C4-2B (cell line): ENCODE measurements at regions not wholly inside any gene's neighbourhood (a gene's known extent, or its start where the extent isn't known, plus 50 kb on each side); places are given as distances from the start of the nearest gene placed in this dataset.

Source experiments
- H3K27ac ChIP-seq: fragments of 450-650 bp; 2 replicates; pipeline ENCODE4 v1.5.1; 2017
- CTCF ChIP-seq: fragments of 450-650 bp; conservative IDR thresholded peaks from 2 replicates; pipeline ENCODE4 v1.5.1; 2017; ENCODE audit warnings: mild to moderate bottlenecking
- ZFX ChIP-seq: fragments of 450-650 bp; IDR thresholded peaks from 2 replicates; pipeline ENCODE4 v1.6.1; 2017

DNA sequence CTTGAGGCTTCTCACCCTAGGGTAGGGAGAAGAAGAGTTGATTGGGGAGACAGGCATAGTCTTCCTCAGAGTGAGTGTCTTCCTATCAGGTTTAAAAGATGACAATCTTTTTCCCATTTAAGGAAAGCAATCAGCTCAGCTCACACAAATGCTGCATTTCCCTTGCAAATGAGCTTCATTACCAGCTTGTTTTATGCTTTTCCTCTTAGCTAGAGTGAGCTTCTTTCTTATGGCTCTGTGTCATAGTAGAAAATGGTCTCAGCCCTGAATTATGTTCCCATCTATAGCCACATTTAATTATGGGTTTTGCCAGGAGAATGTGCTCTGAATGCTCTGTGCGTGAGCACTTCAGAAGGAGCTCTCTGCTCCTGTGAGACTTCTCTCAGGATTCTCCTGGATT is 112.8 kb upstream of the NCK2 start:
- no peak for TF ChIP-seq ZFX
- TF ChIP-seq CTCF = no peak
- no peak overlapping the region for H3K27ac ChIP-seq

DNA sequence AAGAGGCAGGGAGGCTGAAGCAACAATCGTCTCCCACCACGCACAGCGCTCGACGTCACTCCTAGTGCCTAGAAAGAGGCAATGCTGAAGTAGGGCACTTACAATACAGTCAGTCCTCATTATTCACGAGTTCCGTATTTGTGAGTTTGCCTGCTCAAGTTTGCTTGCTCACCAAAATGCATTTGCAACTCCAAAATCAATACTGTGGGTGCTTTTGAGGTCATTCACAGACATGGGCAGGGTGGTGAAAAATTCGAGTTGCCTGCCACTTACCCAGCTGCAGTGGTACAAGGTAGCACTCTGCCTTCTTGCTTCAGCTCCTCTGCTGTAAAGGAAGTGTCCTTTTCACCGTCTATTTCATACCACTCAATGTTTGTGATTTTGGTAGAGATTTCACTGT is 113.7 kb upstream of the NCK2 start:
- no peak overlapping the region for H3K27ac ChIP-seq
- TF ChIP-seq ZFX = no peak
- no peak for TF ChIP-seq CTCF

- H3K27ac ChIP-seq = no peak overlapping the region
- no peak for TF ChIP-seq ZFX
- no peak for TF ChIP-seq CTCF
Measured at GRCh38 chr2:105629634-105630033, 115.1 kb upstream of the NCK2 start.

DNA sequence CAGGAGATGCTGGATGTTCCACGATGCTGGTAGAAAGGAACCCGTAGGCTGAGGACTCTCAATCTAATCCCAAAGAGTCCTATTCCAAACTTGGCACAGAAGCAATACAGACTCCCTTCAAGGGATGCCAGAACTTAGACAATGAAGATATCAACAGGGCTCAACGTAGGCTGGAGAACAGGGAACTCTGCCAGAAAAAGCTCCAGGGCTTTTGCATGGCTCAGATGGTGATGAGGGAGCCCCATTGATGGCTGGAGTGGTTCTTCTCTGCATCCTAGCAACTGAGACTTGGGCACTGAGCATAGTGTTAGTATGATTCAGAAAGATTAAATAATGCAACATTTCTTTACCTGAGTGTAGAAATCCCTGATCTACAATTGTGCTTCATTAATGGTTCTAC is 117.2 kb upstream of the NCK2 start:
- no peak overlapping the region for H3K27ac ChIP-seq
- TF ChIP-seq ZFX (no peak), CTCF (no peak)

DNA sequence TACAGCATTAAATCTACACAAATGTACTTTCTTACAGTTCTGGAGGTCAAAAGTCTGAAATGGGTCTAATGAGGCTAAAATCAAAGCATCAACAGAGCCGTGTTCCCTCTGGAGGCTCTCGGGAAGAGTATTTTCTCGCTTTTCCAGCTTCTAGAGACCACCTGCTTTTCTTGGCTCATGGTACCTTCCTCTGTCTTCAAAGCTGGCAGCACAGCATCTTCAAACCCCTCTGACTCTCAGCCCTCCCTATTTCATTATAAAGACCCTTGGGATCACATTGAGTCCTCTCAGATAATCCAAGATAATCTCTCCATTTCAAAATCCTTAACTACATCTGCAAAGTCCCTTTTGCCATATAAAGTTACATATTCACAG is 117.8 kb upstream of the NCK2 start:
- TF ChIP-seq ZFX (no peak), CTCF (no peak)
- H3K27ac ChIP-seq = no peak overlapping the region

GRCh38 chr2:105626212-105626965 is 118.3 kb upstream of the NCK2 start:
- no peak overlapping the region for H3K27ac ChIP-seq
- TF ChIP-seq ZFX (no peak), CTCF (no peak)

GRCh38 chr2:105625632-105626031 is 119.1 kb upstream of the NCK2 start:
- no peak for TF ChIP-seq CTCF
- TF ChIP-seq ZFX = no peak
- no peak overlapping the region for H3K27ac ChIP-seq
